Suppressor macrophage treated with lipopolysaccharide for 4 hours (primary cell): ENCODE measurements at regions not wholly inside any gene's neighbourhood (a gene's known extent, or its start where the extent isn't known, plus 50 kb on each side); places are given as distances from the start of the nearest gene placed in this dataset.
"Not testable (repeated sequence)": the region's sequence is repeated elsewhere in the genome, so short reads cannot be mapped to it uniquely, and the experiment has no call there.

Experiments used
- DNase-seq: peaks from one replicate; pipeline ENCODE4 v3.0.0-alpha.2; 2020

DNA sequence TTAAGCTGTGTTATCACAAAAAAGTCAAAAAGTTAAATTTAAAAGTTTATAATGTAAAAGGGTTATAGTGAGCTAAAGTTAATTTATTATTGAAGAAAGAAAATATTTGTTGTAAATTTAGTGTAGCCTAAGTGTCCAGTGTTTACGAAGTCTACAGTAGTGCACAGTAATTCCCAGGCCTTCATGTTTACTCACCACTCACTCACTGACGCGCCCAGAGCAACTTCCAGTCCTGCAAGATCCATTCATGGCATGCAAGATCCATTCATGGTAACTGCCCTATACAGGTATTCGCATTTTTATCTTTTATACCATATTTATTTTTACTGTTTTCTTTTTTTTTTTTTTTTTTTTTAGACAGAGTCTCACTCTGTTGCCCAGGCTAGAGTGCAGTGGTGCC lies 69.5 kb downstream of the TPRA1 start:
- no peak for DNase-seq

DNA sequence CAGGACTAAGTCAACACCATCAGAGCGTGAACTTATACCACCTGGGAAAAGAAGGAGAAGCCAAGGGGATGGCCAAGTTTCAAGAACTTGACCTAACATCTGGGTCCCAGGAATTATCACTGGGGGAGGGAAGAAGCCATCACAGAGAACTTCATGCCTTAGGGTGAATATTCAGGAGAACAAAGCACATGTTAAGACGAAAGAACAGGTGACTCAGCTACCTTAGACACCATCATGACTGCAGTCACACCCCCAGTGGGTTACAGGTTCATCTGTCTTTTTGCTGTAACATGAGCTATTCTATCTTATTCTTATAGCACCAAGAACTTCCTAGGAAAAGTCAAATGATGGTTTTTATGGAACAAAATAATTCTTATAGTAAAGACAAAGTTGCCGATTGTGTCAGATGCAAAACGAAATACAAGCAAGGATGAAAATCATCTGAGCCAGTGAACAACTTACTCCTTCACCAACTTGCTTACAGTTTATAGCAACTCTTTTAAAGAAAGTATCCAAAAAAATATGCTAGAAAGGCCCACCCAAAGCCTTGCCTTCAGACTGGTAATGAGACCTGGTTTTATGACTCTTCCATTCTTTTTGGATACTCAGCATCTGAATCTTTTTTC lies 72.0 kb downstream of the TPRA1 start:
- DNase-seq: no peak

- DNase-seq: no peak
Measured at GRCh38 chr3:127512256-127512655, 78.3 kb downstream of the TPRA1 start.

- no peak for DNase-seq
Measured at GRCh38 chr3:127501177-127501576, 89.4 kb downstream of the TPRA1 start.

DNA sequence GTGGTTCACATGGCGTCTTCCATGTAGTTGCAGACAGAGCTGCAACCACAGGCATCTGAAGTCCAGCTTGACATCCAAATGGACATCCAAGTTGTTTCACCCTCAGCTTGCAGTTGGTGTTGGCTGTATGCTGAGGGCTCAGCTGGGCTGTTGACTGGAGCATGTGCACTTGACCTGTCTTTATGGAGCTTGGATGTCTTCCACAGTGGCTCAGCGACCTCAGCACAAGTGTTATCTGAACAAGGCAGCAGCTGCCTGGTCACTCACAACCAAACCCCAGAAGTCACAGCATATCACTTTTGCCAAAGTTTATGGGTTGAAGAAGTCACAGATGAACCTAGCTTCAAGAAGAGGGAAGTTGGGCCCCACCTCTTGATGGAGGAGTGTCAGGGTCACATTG lies 92.9 kb downstream of the TPRA1 start:
- DNase-seq: no peak

DNA sequence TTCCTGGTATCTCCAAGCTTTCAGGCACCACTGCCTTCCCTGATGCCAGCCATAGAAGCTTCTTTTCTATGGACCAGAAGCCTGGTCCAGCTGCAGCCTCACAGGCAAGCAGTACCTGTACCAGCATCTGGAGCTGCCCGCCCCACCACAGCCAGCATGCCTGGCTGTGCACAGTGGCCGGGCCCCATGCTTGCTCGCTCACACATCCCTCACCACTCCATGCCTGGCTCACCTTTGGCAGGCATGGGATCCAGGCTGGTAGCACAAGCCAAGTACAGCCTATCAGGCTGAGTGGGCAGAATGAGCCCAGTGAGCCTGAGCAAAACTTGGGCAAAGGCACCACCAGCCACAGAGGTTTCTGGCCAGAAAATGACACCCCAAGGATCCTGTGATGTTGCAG lies 93.4 kb downstream of the TPRA1 start:
- DNase-seq: no peak

- no peak for DNase-seq
Measured at GRCh38 chr3:127495821-127496655, 94.5 kb downstream of the TPRA1 start.

DNA sequence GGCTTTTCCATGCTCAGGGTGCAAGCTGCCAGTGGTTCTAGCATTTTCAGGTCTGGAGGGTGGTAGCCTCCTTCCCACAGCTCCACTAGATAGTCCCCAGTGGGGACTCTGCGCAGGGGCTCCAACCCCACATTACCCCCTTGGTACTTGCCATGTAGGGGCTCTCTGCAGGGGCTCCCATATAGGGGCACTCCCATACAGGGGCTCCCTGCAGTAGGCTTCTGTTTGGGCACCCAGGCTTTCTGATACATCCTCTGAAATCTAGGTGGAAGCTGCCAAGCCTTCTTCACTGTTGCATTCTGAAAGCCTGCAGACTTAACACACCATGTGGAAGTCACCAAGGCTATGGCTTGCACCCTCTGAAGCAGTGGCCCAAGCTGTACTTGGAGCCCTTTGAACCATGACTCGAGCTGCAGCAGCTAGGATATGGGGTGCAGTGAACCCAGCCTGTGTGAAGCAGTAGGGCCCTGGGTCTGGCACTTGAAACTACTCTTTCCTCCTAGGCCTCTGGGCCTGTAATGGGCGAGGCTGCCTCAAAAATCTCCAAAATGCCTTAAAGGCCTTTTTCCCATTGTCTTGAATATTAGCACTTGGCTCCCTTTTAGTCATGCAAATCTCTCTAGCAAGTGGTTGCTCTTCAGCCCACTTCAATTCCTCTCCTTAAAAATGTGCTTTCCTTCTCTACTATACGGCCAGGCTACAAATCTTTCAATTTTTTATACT lies 96.4 kb downstream of the TPRA1 start:
- DNase-seq: no peak

DNA sequence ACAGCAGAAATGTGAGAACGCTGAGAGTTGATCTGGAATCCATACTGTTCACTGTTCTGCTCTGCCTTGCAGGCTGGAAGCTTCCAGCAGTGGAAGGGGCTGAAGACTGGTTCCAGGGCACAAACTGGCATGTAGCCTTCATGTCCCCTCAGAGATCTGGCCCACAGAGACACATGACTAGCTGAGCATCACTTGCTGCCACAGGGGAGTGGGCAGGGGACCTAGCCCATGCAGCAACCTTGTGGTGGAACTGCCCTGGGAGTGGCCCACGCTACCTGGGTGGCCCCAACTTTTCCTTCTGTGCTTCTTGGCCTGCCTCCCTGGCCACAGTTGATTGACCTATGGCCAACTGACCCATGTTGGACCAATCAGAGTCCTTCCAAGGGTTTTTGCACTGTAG lies 98.1 kb downstream of the TPRA1 start:
- DNase-seq: no peak

DNA sequence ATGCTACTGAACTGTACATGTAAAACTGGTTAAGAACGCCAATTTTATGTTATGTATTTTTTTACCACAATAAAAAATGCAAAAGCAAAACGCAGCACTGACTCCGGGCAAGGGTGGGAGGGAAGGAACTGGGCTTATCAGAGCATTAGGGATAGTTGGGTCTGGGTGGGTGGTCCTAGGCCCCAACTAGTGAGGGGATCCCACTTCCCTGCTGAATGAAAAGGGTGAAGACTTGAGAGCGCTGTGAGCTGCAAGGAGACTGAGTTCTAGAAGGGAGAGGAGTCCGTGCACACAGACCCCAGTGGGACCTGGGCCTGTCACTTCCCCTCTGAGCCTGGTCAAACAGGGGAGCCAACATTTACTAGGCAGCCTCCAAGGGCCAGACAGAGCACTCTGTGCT lies 98.6 kb downstream of the TPRA1 start:
- DNase-seq: no peak

GRCh38 chr3:127491323-127491722 lies 99.2 kb downstream of the TPRA1 start:
- DNase-seq: no peak

GRCh38 chr3:127491024-127491305 lies 99.6 kb downstream of the TPRA1 start:
- not testable (repeated sequence) for DNase-seq

DNA sequence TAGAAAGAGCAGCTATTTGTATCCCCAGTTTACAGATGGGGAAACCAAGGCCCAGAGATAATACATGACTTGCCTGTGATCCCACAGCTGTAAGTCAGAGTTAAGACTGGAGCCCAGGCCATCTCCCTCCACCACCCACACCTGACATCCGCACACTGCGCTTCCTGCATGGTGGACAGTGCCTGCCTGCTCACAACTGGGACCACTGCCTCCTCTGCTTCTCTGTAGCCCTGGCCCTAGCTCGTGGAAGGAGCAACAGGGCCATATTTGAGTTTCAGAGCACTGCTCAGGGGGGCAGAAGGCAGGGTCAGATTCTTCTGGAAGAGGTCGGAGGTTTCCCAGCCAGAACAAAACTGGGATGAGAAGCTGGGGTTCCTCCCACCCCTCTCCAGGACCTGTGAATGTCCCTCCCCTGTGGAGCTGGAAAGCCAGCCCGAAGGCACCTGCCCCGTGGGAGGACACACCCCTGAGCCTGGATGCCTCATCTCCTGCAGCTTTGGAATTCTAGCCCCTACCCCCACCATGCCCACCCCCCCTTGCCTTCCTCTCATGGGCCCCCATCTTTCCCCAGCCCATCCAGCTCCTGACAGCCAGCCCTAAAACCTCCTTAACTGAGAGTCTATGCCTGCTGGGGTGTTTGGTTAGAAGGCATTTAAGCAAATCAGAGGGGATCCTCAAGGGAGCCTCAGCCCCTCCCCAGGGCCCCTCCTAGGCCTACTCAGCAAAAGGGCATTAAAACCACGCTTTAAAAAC lies 100.1 kb downstream of the TPRA1 start:
- no peak for DNase-seq

GRCh38 chr3:127489357-127489756 lies 101.2 kb downstream of the TPRA1 start:
- no peak for DNase-seq

DNA sequence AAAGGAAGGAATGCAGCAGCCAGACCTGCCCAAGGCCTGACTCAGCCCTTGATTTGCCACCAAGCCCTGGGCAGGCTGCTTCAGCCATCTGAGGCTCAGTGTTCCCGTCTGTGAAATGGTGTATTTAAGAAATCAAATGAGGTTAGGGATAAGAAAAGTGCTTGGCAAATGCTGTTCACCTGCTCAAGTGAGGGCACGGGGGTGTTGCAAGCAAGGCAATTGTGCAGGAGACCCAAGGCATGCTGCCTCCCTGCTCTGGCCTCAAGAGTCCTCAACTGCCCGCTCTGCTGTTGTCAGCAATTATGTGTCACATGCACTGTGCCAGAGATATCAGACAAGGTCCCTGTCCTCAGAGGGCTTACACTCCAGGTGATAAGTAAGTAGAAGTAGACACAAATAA lies 101.8 kb downstream of the TPRA1 start:
- DNase-seq: no peak

GRCh38 chr3:127488141-127488672 lies 102.3 kb downstream of the TPRA1 start:
- no peak for DNase-seq

- no peak for DNase-seq
Measured at GRCh38 chr3:127487196-127487595, 103.3 kb downstream of the TPRA1 start.

DNA sequence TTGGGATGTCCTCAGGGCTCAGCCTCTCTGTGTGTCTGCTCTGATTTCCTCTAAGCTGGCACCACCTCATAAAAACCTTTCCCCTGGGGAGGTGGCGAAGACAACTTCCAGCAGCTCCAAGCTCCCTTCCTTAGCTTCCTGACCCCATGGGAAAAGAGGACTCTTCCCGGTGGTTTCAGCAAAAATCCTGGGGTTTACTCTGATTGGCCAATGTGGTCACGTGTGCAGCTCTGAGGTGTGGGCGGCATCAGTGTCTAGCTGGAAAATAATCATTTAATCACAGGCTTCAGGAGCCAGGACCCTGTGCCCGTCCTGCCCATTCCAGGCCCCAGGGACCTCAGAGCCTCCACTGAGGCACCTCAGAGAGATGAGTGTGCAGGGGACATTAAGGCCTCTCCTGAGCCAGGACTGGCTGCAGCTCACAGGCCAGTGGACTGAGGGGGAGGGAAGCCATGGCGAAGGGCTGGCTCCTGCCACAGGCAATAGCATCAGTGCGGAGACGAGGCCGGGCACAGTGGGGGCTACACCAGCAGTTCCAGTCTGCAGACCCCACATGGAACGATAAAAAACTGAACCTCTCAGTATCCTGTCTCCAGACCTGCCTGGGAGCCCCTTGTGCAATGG lies 104.1 kb downstream of the TPRA1 start:
- DNase-seq: no peak

DNA sequence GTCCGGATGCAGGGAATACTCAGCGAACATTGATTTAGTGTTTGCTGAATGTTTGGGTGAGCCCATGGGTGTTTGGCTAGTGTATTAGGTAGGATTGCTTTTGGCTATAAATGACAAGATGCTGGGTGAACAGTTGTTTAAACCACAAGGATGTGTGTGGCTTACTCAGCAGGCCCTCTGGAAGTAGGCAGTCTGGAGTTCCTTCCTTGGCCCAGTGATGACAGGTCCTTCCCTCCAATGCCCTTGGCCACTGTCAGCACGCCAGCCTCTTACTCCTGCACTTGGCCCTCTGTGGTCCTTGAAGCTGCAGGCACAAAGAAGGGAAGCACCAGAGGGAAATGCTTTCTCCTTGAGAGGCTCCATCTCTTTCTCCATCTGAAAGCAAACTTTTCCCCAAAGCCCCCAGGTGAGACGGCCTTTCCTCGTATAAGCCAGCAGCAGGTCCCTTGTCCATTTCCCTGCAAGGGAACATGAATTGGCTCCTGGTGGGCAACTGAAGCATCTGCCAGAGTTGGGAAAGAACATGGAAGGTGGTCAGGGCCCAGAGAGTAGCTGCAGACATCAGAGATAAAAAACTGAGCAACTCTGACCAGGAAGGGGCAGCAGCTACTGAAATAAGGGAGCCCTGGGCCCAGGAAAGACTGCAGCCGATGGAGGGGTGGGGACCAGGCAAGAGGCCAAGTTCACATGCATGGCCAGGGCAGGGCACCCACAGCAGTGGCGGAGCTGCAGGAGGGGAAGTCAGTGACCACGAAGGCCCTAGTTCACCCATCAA lies 105.0 kb downstream of the TPRA1 start:
- no peak for DNase-seq

GRCh38 chr3:127484601-127485388 lies 105.7 kb downstream of the TPRA1 start:
- DNase-seq: no peak
